ENCODE measurements at regions not wholly inside any gene's neighbourhood (a gene's known extent, or its start where the extent isn't known, plus 50 kb on each side); places are given as distances from the start of the nearest gene placed in this dataset.

GRCh38 chr11:79864882-79865281 is 424.1 kb upstream of the TENM4 start:
- H3K9me3 ChIP-seq (ENCODE audit: low read depth): no peaks in the 10 kb centered on the region
- H4K20me1 ChIP-seq (ENCODE audit: insufficient read depth, poor library complexity, severe bottlenecking): no peaks in the 10 kb centered on the region
- no peak overlapping the region for H3K4me2 ChIP-seq
- no peaks in the 10 kb centered on the region for H3K27me3 ChIP-seq
- H3K9me2 ChIP-seq (replicated peaks; ENCODE audit: insufficient read depth): no peaks in the 10 kb centered on the region
- no peak for TF ChIP-seq EZH2 (IDR thresholded peaks at IDR 0.05; ENCODE audit: borderline replicate concordance)
- TF ChIP-seq CTCF (IDR thresholded peaks at IDR 0.05; ENCODE audit: poor library complexity): no peak
- TF ChIP-seq EZH2phosphoT487 (IDR thresholded peaks at IDR 0.05; ENCODE audit: low read depth, severe bottlenecking, unreplicated experiment): no peak
- WGBS (ENCODE audit: low lambda C conversion rate, missing lambda C conversion rate): 79% methylated on average over 6 of the region's 6 CpGs
- no peaks in the 10 kb centered on the region for H3K79me2 ChIP-seq
- no peaks in the 10 kb centered on the region for H3K4me1 ChIP-seq (ENCODE audit: insufficient read depth)
- no peaks in the 10 kb centered on the region for H3K36me3 ChIP-seq (replicated peaks; ENCODE audit: insufficient read depth, low read depth)
- H2AFZ ChIP-seq: no peak overlapping the region
- no peak overlapping the region for H3K27ac ChIP-seq
- peak; percentile 31 for DNase-seq (ENCODE audit: low spot score)
- H3K4me3 ChIP-seq: no peak overlapping the region

- WGBS (ENCODE audit: low lambda C conversion rate, missing lambda C conversion rate): 78% methylated on average over 3 of the region's 3 CpGs
- Histone ChIP-seq H3K27me3 (no peaks in the 10 kb centered on the region), H3K36me3 (replicated peaks; ENCODE audit: insufficient read depth, low read depth) (no peaks in the 10 kb centered on the region), H3K27ac (no peak overlapping the region), H4K20me1 (ENCODE audit: insufficient read depth, poor library complexity, severe bottlenecking) (no peaks in the 10 kb centered on the region), H3K9me2 (replicated peaks; ENCODE audit: insufficient read depth) (no peaks in the 10 kb centered on the region), H3K4me3 (no peak overlapping the region), H3K79me2 (no peaks in the 10 kb centered on the region), H3K9me3 (ENCODE audit: low read depth) (no peaks in the 10 kb centered on the region), H3K4me1 (ENCODE audit: insufficient read depth) (no peaks in the 10 kb centered on the region), H2AFZ (no peak overlapping the region), H3K4me2 (no peak overlapping the region)
- no peak for TF ChIP-seq EZH2phosphoT487 (IDR thresholded peaks at IDR 0.05; ENCODE audit: low read depth, severe bottlenecking, unreplicated experiment)
- DNase-seq (ENCODE audit: low spot score): no peak
Measured at GRCh38 chr11:79860336-79860735, 419.5 kb upstream of the TENM4 start.

- Histone ChIP-seq H2AFZ (no peak overlapping the region), H3K36me3 (replicated peaks; ENCODE audit: insufficient read depth, low read depth) (no peaks in the 10 kb centered on the region), H3K79me2 (no peaks in the 10 kb centered on the region), H3K4me2 (no peak overlapping the region), H3K27ac (no peak overlapping the region), H3K4me1 (ENCODE audit: insufficient read depth) (no peaks in the 10 kb centered on the region), H3K9me3 (ENCODE audit: low read depth) (no peaks in the 10 kb centered on the region), H3K4me3 (no peak overlapping the region), H4K20me1 (ENCODE audit: insufficient read depth, poor library complexity, severe bottlenecking) (no peaks in the 10 kb centered on the region), H3K27me3 (no peaks in the 10 kb centered on the region), H3K9me2 (replicated peaks; ENCODE audit: insufficient read depth) (no peaks in the 10 kb centered on the region)
- TF ChIP-seq EZH2 (IDR thresholded peaks at IDR 0.05; ENCODE audit: borderline replicate concordance) (no peak), CTCF (IDR thresholded peaks at IDR 0.05; ENCODE audit: poor library complexity) (no peak), EZH2phosphoT487 (IDR thresholded peaks at IDR 0.05; ENCODE audit: low read depth, severe bottlenecking, unreplicated experiment) (no peak)
- 59% methylated on average over 10 of the region's 10 CpGs for WGBS (ENCODE audit: low lambda C conversion rate, missing lambda C conversion rate)
- no peak for DNase-seq (ENCODE audit: low spot score)
Measured at GRCh38 chr11:79857377-79858214, 416.8 kb upstream of the TENM4 start.

- no peaks in the 10 kb centered on the region for H3K27me3 ChIP-seq
- H3K36me3 ChIP-seq (replicated peaks; ENCODE audit: insufficient read depth, low read depth): no peaks in the 10 kb centered on the region
- TF ChIP-seq CTCF (IDR thresholded peaks at IDR 0.05; ENCODE audit: poor library complexity) (no peak), EZH2phosphoT487 (IDR thresholded peaks at IDR 0.05; ENCODE audit: low read depth, severe bottlenecking, unreplicated experiment) (no peak), EZH2 (IDR thresholded peaks at IDR 0.05; ENCODE audit: borderline replicate concordance) (no peak)
- H3K4me2 ChIP-seq: no peak overlapping the region
- H3K4me3 ChIP-seq: no peak overlapping the region
- H4K20me1 ChIP-seq (ENCODE audit: insufficient read depth, poor library complexity, severe bottlenecking): no peaks in the 10 kb centered on the region
- no peak overlapping the region for H3K27ac ChIP-seq
- no peaks in the 10 kb centered on the region for H3K9me3 ChIP-seq (ENCODE audit: low read depth)
- DNase-seq (ENCODE audit: low spot score): no peak
- no peaks in the 10 kb centered on the region for H3K79me2 ChIP-seq
- no peak overlapping the region for H2AFZ ChIP-seq
- no peaks in the 10 kb centered on the region for H3K4me1 ChIP-seq (ENCODE audit: insufficient read depth)
- no peaks in the 10 kb centered on the region for H3K9me2 ChIP-seq (replicated peaks; ENCODE audit: insufficient read depth)
Measured at GRCh38 chr11:79852176-79852575, 411.3 kb upstream of the TENM4 start.
